ENCODE measurements at regions not wholly inside any gene's neighbourhood (a gene's known extent, or its start where the extent isn't known, plus 50 kb on each side); places are given as distances from the start of the nearest gene placed in this dataset.

GRCh38 chr4:181688432-181688831, 554.8 kb upstream of the TENM3 start:
- ChIA-PET RAD21 (ENCODE audit: low non-redundant PET in 1 of 2, low total read pairs in 2 of 2, uncharacterized antibody in 2 of 2, unreplicated experiment in 2 of 2) (no interaction called here), POLR2A (no interaction called here), CTCF (no interaction called here)
- BruUV-seq (replicated peaks): no TSS peak
- H3K4me3 ChIP-seq (replicated peaks in 1 of 2; ENCODE audit: low read depth in 1 of 2, low read length in 2 of 2): no peak overlapping the region
- TF ChIP-seq ZNF274 (IDR thresholded peaks at IDR 0.05; ENCODE audit: low read depth, low read length) (no peak), TCF7L2 (IDR thresholded peaks at IDR 0.05; ENCODE audit: borderline replicate concordance, extremely low read depth, insufficient read depth, insufficient read length) (no peak)
- no peak overlapping the region for H3K9ac ChIP-seq (ENCODE audit: low read length)
- no peak overlapping the region for H3K4me2 ChIP-seq (ENCODE audit: low read length)
- H3K27ac ChIP-seq (ENCODE audit: low read depth, low read length): no peak overlapping the region
- no peaks in the 10 kb centered on the region for H3K9me2 ChIP-seq (ENCODE audit: insufficient read depth)
- intact Hi-C loops (cut with micrococcal nuclease): no loop called here
- ATAC-seq (no peak), DNase-seq (ENCODE audit: low read depth, low spot score) (no peak)
- H3K36me3 ChIP-seq (ENCODE audit: control insufficient read depth in 1 of 2, insufficient read depth in 2 of 2, low read length in 2 of 2): no peaks in the 10 kb centered on the region
- H2AFZ ChIP-seq (ENCODE audit: low read depth, low read length, poor library complexity, severe bottlenecking): no peak overlapping the region
- H3K9me3 ChIP-seq (ENCODE audit: control insufficient read depth in 1 of 2, insufficient read depth in 1 of 2, low read depth in 1 of 2, low read length in 2 of 2): no peaks in the 10 kb centered on the region
- peaks cover 9% of the 10 kb centered on the region for H3K27me3 ChIP-seq (ENCODE audit: insufficient read depth, low read length)
- H4K20me1 ChIP-seq (ENCODE audit: insufficient read depth): no peaks in the 10 kb centered on the region
- H3K79me2 ChIP-seq (ENCODE audit: insufficient read depth, low read length): no peaks in the 10 kb centered on the region
- no peaks in the 10 kb centered on the region for H3K4me1 ChIP-seq (ENCODE audit: control insufficient read depth in 1 of 2, insufficient read depth in 2 of 2, low read length in 2 of 2)

DNA sequence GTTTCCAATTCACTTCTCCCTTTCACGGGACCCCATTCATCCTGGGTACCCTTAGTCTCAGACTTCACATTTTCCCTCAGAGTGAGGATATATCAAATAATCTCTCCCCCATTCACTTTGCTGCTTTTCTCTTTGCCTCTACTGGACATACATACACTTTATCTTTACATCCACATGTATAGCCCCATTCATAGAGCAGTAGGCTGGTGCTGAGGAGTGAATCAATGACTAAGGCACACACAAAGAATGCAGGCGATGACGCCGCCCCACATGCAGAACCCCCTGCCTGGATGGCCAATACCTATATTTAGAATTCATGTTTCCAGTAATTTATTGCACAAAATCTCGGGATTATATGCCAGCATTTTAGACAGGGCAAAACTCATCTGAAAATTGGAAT, 554.3 kb upstream of the TENM3 start:
- POLR2A ChIA-PET: no interaction called here
- BruUV-seq (replicated peaks): no TSS peak
- intact Hi-C loops (cut with micrococcal nuclease): no loop called here

More for the DNA sequence above, 554.3 kb upstream of the TENM3 start:
- Histone ChIP-seq H3K27me3 (ENCODE audit: insufficient read depth, low read length) (peaks cover 9% of the 10 kb centered on the region), H4K20me1 (ENCODE audit: insufficient read depth) (no peaks in the 10 kb centered on the region), H3K79me2 (ENCODE audit: insufficient read depth, low read length) (no peaks in the 10 kb centered on the region), H3K9me3 (ENCODE audit: control insufficient read depth in 1 of 2, insufficient read depth in 1 of 2, low read depth in 1 of 2, low read length in 2 of 2) (no peaks in the 10 kb centered on the region), H3K9ac (ENCODE audit: low read length) (no peak overlapping the region), H3K9me2 (ENCODE audit: insufficient read depth) (no peaks in the 10 kb centered on the region), H3K27ac (ENCODE audit: low read depth, low read length) (no peak overlapping the region), H3K4me3 (replicated peaks in 1 of 2; ENCODE audit: low read depth in 1 of 2, low read length in 2 of 2) (no peak overlapping the region), H2AFZ (ENCODE audit: low read depth, low read length, poor library complexity, severe bottlenecking) (no peak overlapping the region), H3K4me2 (ENCODE audit: low read length) (no peak overlapping the region), H3K36me3 (ENCODE audit: control insufficient read depth in 1 of 2, insufficient read depth in 2 of 2, low read length in 2 of 2) (no peaks in the 10 kb centered on the region), H3K4me1 (ENCODE audit: control insufficient read depth in 1 of 2, insufficient read depth in 2 of 2, low read length in 2 of 2) (no peaks in the 10 kb centered on the region)
- DNase-seq (ENCODE audit: low read depth, low spot score) (no peak), ATAC-seq (no peak)
- ChIA-PET CTCF (no interaction called here), RAD21 (ENCODE audit: low non-redundant PET in 1 of 2, low total read pairs in 2 of 2, uncharacterized antibody in 2 of 2, unreplicated experiment in 2 of 2) (no interaction called here)
- no peak for TF ChIP-seq SRF (IDR thresholded peaks at IDR 0.05; ENCODE audit: low read depth)
- TF ChIP-seq TCF7L2 (IDR thresholded peaks at IDR 0.05; ENCODE audit: borderline replicate concordance, extremely low read depth, insufficient read depth, insufficient read length): no peak
- no peak for TF ChIP-seq JUND (IDR thresholded peaks at IDR 0.05)
- TF ChIP-seq POLR2AphosphoS5 (IDR thresholded peaks at IDR 0.05; ENCODE audit: low read depth, low read length): no peak
- TF ChIP-seq, protein P1, sequence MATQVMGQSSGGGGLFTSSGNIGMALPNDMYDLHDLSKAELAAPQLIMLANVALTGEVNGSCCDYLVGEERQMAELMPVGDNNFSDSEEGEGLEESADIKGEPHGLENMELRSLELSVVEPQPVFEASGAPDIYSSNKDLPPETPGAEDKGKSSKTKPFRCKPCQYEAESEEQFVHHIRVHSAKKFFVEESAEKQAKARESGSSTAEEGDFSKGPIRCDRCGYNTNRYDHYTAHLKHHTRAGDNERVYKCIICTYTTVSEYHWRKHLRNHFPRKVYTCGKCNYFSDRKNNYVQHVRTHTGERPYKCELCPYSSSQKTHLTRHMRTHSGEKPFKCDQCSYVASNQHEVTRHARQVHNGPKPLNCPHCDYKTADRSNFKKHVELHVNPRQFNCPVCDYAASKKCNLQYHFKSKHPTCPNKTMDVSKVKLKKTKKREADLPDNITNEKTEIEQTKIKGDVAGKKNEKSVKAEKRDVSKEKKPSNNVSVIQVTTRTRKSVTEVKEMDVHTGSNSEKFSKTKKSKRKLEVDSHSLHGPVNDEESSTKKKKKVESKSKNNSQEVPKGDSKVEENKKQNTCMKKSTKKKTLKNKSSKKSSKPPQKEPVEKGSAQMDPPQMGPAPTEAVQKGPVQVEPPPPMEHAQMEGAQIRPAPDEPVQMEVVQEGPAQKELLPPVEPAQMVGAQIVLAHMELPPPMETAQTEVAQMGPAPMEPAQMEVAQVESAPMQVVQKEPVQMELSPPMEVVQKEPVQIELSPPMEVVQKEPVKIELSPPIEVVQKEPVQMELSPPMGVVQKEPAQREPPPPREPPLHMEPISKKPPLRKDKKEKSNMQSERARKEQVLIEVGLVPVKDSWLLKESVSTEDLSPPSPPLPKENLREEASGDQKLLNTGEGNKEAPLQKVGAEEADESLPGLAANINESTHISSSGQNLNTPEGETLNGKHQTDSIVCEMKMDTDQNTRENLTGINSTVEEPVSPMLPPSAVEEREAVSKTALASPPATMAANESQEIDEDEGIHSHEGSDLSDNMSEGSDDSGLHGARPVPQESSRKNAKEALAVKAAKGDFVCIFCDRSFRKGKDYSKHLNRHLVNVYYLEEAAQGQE (IDR thresholded peaks at IDR 0.05; ENCODE audit: low read depth): no peak
- TF ChIP-seq ZNF274 (IDR thresholded peaks at IDR 0.05; ENCODE audit: low read depth, low read length): no peak
- TF ChIP-seq RAD21 (IDR thresholded peaks at IDR 0.05; ENCODE audit: low read depth): no peak
- no peak for TF ChIP-seq EZH2 (IDR thresholded peaks at IDR 0.05)
- TF ChIP-seq ELF1 (IDR thresholded peaks at IDR 0.05; ENCODE audit: borderline replicate concordance, low read depth): no peak
- no peak for TF ChIP-seq EZH2phosphoT487 (IDR thresholded peaks at IDR 0.05; ENCODE audit: borderline replicate concordance)
- no peak for TF ChIP-seq ZBTB33 (IDR thresholded peaks at IDR 0.05; ENCODE audit: extremely low read depth, insufficient replicate concordance, low read length)

Data from HCT116 (cell line).